ENCODE measurements at regions not wholly inside any gene's neighbourhood (a gene's known extent, or its start where the extent isn't known, plus 50 kb on each side); places are given as distances from the start of the nearest gene placed in this dataset.

- Histone ChIP-seq H2AFZ (ENCODE audit: low read depth, low read length) (no peak overlapping the region), H3K4me2 (ENCODE audit: insufficient read depth, low read length) (no peak overlapping the region), H3K79me2 (ENCODE audit: control insufficient read depth, insufficient read depth, low read length) (no peaks in the 10 kb centered on the region), H3K9me3 (replicated peaks; ENCODE audit: control insufficient read depth, insufficient read depth, low read depth, low read length) (no peaks in the 10 kb centered on the region), H3K9me1 (ENCODE audit: control insufficient read depth, insufficient read depth, low read length) (no peaks in the 10 kb centered on the region), H4K20me1 (replicated peaks; ENCODE audit: control insufficient read depth, insufficient read depth, low read length) (no peaks in the 10 kb centered on the region), H3K27ac (ENCODE audit: extremely low read depth, low read depth, low read length) (no peak overlapping the region), H3K4me1 (replicated peaks in 1 of 2; ENCODE audit: control insufficient read depth in 2 of 2, insufficient read depth in 2 of 2, low read length in 2 of 2) (peaks cover 3 to 24% of the 10 kb centered on the region in 2 experiments; a peak in 3 of 5 replicates), H3K36me3 (ENCODE audit: control insufficient read depth, insufficient read depth, low read length) (no peaks in the 10 kb centered on the region), H3K4me3 (no peak overlapping the region), H3K27me3 (ENCODE audit: control insufficient read depth in 2 of 2, insufficient read depth in 2 of 2, low read length in 2 of 2) (no peaks in the 10 kb centered on the region), H3K9ac (ENCODE audit: insufficient read depth in 1 of 2, low read depth in 2 of 2, low read length in 2 of 2) (no peak overlapping the region)
- intact Hi-C loops (cut with micrococcal nuclease): loop anchor here (5.0 kb wide), 1 partner anchor 57 kb away; no protein-coding TSS in a partner anchor
- ATAC-seq (no peak), FAIRE-seq (no peak), DNase-seq (ENCODE audit: extremely low read depth in 1 of 4, low spot score in 3 of 4) (no peak)
- BruUV-seq (replicated peaks): no TSS peak
- no peak for TF ChIP-seq ZNF407 (IDR thresholded peaks at IDR 0.05; ENCODE audit: low read depth)
- TF ChIP-seq NR2F6 (CRISPR knock-in tag; IDR thresholded peaks at IDR 0.05): no peak
- TF ChIP-seq ZBTB7A (IDR thresholded peaks at IDR 0.05; ENCODE audit: borderline replicate concordance, control insufficient read depth, low read depth, low read length): no peak
- no peak for TF ChIP-seq C11orf30 (IDR thresholded peaks at IDR 0.05; ENCODE audit: low read depth)
- TF ChIP-seq SNAPC5 (CRISPR knock-in tag; IDR thresholded peaks at IDR 0.05): no peak
- TF ChIP-seq GATAD2A (IDR thresholded peaks at IDR 0.05): no peak
- TF ChIP-seq ETS1 (conservative IDR thresholded peaks at IDR 0.05; ENCODE audit: control insufficient read depth, low read depth, low read length): no peak
- no peak for TF ChIP-seq TAF1 (IDR thresholded peaks at IDR 0.05; ENCODE audit: control insufficient read depth, extremely low read depth, insufficient read depth, low read length, severe bottlenecking)
- no peak for TF ChIP-seq MAFF (IDR thresholded peaks at IDR 0.05; ENCODE audit: low read length)
- TF ChIP-seq KAT7 (CRISPR knock-in tag; IDR thresholded peaks at IDR 0.05; ENCODE audit: borderline replicate concordance): no peak
- TF ChIP-seq SLC30A9 (CRISPR knock-in tag; IDR thresholded peaks at IDR 0.05): no peak
- TF ChIP-seq ZNF175 (CRISPR knock-in tag; IDR thresholded peaks at IDR 0.05; ENCODE audit: low read depth): no peak
- in situ Hi-C loops (cut with MboI): no loop called here
- 54% methylated on average over 2 of the region's 2 CpGs for WGBS (ENCODE audit: insufficient coverage, low coverage, missing lambda C conversion rate)
- ChIA-PET POLR2A (interaction anchor here (1.1 kb wide), 1 partner anchor 96 kb away, joined by 3 read pairs; no protein-coding TSS in a partner anchor), CTCF (ENCODE audit: low intra/inter-chr PET ratio) (interaction anchor here (0.6 kb wide), 1 partner anchor 8 kb away, joined by 3 read pairs; no protein-coding TSS in a partner anchor)
Measured at GRCh38 chr2:48210189-48210588, 104.3 kb upstream of the FOXN2 start.

Measured in K562 (cell line).